ENCODE measurements at regions not wholly inside any gene's neighbourhood (a gene's known extent, or its start where the extent isn't known, plus 50 kb on each side); places are given as distances from the start of the nearest gene placed in this dataset.

- ATAC-seq (ENCODE audit: low read depth), result no peak
- Histone ChIP-seq H3K36me3 (ENCODE audit: low read depth) (no peaks in the 10 kb centered on the region), H3K4me3 (ENCODE audit: severe bottlenecking) (no peak overlapping the region), H3K9me3 (ENCODE audit: severe bottlenecking) (peaks cover 22% of the 10 kb centered on the region), H3K27ac (ENCODE audit: poor library complexity, severe bottlenecking) (no peak overlapping the region), H3K4me1 (ENCODE audit: insufficient read depth, poor library complexity, severe bottlenecking) (no peaks in the 10 kb centered on the region), H3K27me3 (ENCODE audit: insufficient read depth, poor library complexity, severe bottlenecking) (no peaks in the 10 kb centered on the region)
- no peak for DNase-seq (ENCODE audit: low spot score)
- no peak for TF ChIP-seq CTCF (IDR thresholded peaks at IDR 0.05; ENCODE audit: poor library complexity, severe bottlenecking)
Observed at GRCh38 chr4:116015062-116015461, 901.6 kb upstream of the NDST4 start.

GRCh38 chr4:116010923-116011322 lies 897.5 kb upstream of the NDST4 start:
- no peak for DNase-seq (ENCODE audit: low spot score)
- Histone ChIP-seq H3K9me3 (ENCODE audit: severe bottlenecking) (peaks cover 14% of the 10 kb centered on the region), H3K4me3 (ENCODE audit: severe bottlenecking) (no peak overlapping the region), H3K36me3 (ENCODE audit: low read depth) (no peaks in the 10 kb centered on the region), H3K4me1 (ENCODE audit: insufficient read depth, poor library complexity, severe bottlenecking) (no peaks in the 10 kb centered on the region), H3K27me3 (ENCODE audit: insufficient read depth, poor library complexity, severe bottlenecking) (no peaks in the 10 kb centered on the region), H3K27ac (ENCODE audit: poor library complexity, severe bottlenecking) (no peak overlapping the region)
- no peak for TF ChIP-seq CTCF (IDR thresholded peaks at IDR 0.05; ENCODE audit: poor library complexity, severe bottlenecking)
- ATAC-seq (ENCODE audit: low read depth), result no peak

GRCh38 chr4:116005806-116006088 lies 892.3 kb upstream of the NDST4 start:
- ATAC-seq (ENCODE audit: low read depth), result no peak
- peaks cover 10% of the 10 kb centered on the region for H3K4me1 ChIP-seq (ENCODE audit: insufficient read depth, poor library complexity, severe bottlenecking)
- TF ChIP-seq CTCF (IDR thresholded peaks at IDR 0.05; ENCODE audit: poor library complexity, severe bottlenecking), result no peak
- no peaks in the 10 kb centered on the region for H3K36me3 ChIP-seq (ENCODE audit: low read depth)
- DNase-seq (ENCODE audit: low spot score), result no peak
- H3K9me3 ChIP-seq (ENCODE audit: severe bottlenecking), result no peaks in the 10 kb centered on the region
- no peak overlapping the region for H3K27ac ChIP-seq (ENCODE audit: poor library complexity, severe bottlenecking)
- no peak overlapping the region for H3K4me3 ChIP-seq (ENCODE audit: severe bottlenecking)
- no peaks in the 10 kb centered on the region for H3K27me3 ChIP-seq (ENCODE audit: insufficient read depth, poor library complexity, severe bottlenecking)

- no peak overlapping the region for H3K27ac ChIP-seq (ENCODE audit: poor library complexity, severe bottlenecking)
- H3K4me1 ChIP-seq (ENCODE audit: insufficient read depth, poor library complexity, severe bottlenecking), result peaks cover 10% of the 10 kb centered on the region
- ATAC-seq (ENCODE audit: low read depth) (no peak), DNase-seq (ENCODE audit: low spot score) (no peak)
- H3K9me3 ChIP-seq (ENCODE audit: severe bottlenecking), result no peaks in the 10 kb centered on the region
- no peak for TF ChIP-seq CTCF (IDR thresholded peaks at IDR 0.05; ENCODE audit: poor library complexity, severe bottlenecking)
- no peak overlapping the region for H3K4me3 ChIP-seq (ENCODE audit: severe bottlenecking)
- H3K27me3 ChIP-seq (ENCODE audit: insufficient read depth, poor library complexity, severe bottlenecking), result no peaks in the 10 kb centered on the region
- no peaks in the 10 kb centered on the region for H3K36me3 ChIP-seq (ENCODE audit: low read depth)
Observed at GRCh38 chr4:116005037-116005805, 891.8 kb upstream of the NDST4 start.

GRCh38 chr4:116001291-116001690 lies 887.9 kb upstream of the NDST4 start:
- ATAC-seq (ENCODE audit: low read depth) (no peak), DNase-seq (ENCODE audit: low spot score) (no peak)
- no peak for TF ChIP-seq CTCF (IDR thresholded peaks at IDR 0.05; ENCODE audit: poor library complexity, severe bottlenecking)
- H3K36me3 ChIP-seq (ENCODE audit: low read depth), result no peaks in the 10 kb centered on the region
- peaks cover 10% of the 10 kb centered on the region for H3K4me1 ChIP-seq (ENCODE audit: insufficient read depth, poor library complexity, severe bottlenecking)
- no peaks in the 10 kb centered on the region for H3K9me3 ChIP-seq (ENCODE audit: severe bottlenecking)
- H3K27ac ChIP-seq (ENCODE audit: poor library complexity, severe bottlenecking), result no peak overlapping the region
- H3K27me3 ChIP-seq (ENCODE audit: insufficient read depth, poor library complexity, severe bottlenecking), result no peaks in the 10 kb centered on the region
- H3K4me3 ChIP-seq (ENCODE audit: severe bottlenecking), result no peak overlapping the region
